Stimulated activated CD4-positive, alpha-beta T cell treated with anti-CD3 and anti-CD28 coated beads, Interleukin-2, amount 100 ng/mL, for 48 hours (primary cell): ENCODE measurements at regions not wholly inside any gene's neighbourhood (a gene's known extent, or its start where the extent isn't known, plus 50 kb on each side); places are given as distances from the start of the nearest gene placed in this dataset.

Experiments
- DNase-seq, 2 donors: peaks; one replicate each; pipeline ENCODE4 v3.0.0-alpha.2; 2020

GRCh38 chr5:96157841-96158291 lies 196.2 kb upstream of the ELL2 start:
- DNase-seq, result no peak

GRCh38 chr5:96157077-96157780 lies 195.6 kb upstream of the ELL2 start:
- no peak for DNase-seq

- no peak for DNase-seq
Measured at GRCh38 chr5:96155147-96155546, 193.5 kb upstream of the ELL2 start.

- no peak for DNase-seq
Measured at GRCh38 chr5:96151891-96152290, 190.2 kb upstream of the ELL2 start.

- DNase-seq, result no peak
Measured at GRCh38 chr5:96150007-96150406, 188.4 kb upstream of the ELL2 start.

- DNase-seq, result no peak
Measured at GRCh38 chr5:96149546-96149945, 187.9 kb upstream of the ELL2 start.

GRCh38 chr5:96149021-96149420 lies 187.4 kb upstream of the ELL2 start:
- no peak for DNase-seq

- DNase-seq, result no peak
Measured at GRCh38 chr5:96148376-96148775, 186.7 kb upstream of the ELL2 start.

- no peak for DNase-seq
Measured at GRCh38 chr5:96147866-96148265, 186.2 kb upstream of the ELL2 start.

GRCh38 chr5:96146675-96147074 lies 185.0 kb upstream of the ELL2 start:
- DNase-seq, result no peak

- no peak for DNase-seq
Measured at GRCh38 chr5:96144289-96144688, 182.6 kb upstream of the ELL2 start.

- DNase-seq, result no peak
Measured at GRCh38 chr5:96143450-96143849, 181.8 kb upstream of the ELL2 start.

- DNase-seq, result no peak
Measured at GRCh38 chr5:96142786-96143434, 181.3 kb upstream of the ELL2 start.

GRCh38 chr5:96142184-96142781 lies 180.6 kb upstream of the ELL2 start:
- DNase-seq, result no peak

- DNase-seq, result no peak
Measured at GRCh38 chr5:96141749-96142148, 180.1 kb upstream of the ELL2 start.

GRCh38 chr5:96140496-96140895 lies 178.8 kb upstream of the ELL2 start:
- no peak for DNase-seq

- no peak for DNase-seq
Measured at GRCh38 chr5:96140084-96140483, 178.4 kb upstream of the ELL2 start.

GRCh38 chr5:96134886-96135285 lies 173.2 kb upstream of the ELL2 start:
- no peak for DNase-seq

- DNase-seq, result no peak
Measured at GRCh38 chr5:96133341-96134079, 171.9 kb upstream of the ELL2 start.

GRCh38 chr5:96129276-96129675 lies 167.6 kb upstream of the ELL2 start:
- DNase-seq, result no peak

- no peak for DNase-seq
Measured at GRCh38 chr5:96128204-96128864, 166.7 kb upstream of the ELL2 start.

GRCh38 chr5:96127538-96127937 lies 165.9 kb upstream of the ELL2 start:
- DNase-seq, result no peak
